ENCODE measurements at regions not wholly inside any gene's neighbourhood (a gene's known extent, or its start where the extent isn't known, plus 50 kb on each side); places are given as distances from the start of the nearest gene placed in this dataset.

DNA sequence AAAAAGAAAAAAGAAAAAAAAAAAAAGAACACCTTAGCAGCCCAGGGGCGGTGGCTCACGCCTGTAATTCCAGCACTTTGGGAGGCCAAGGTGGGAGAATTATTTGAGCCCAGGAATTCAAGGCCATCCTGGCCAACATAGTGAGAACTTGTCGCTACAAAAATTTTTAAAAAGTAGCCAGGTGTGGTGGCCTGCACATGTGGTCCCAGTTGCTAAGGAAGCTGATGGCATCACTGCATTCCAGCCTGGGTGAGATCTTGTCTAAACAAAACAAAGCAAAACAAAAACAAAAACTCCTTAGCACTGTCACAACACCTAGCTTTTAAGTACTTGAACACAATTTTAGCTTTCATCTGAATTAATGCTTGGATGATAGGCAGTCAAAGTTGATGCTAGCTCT, 86.3 kb upstream of the MKLN1 start:
- Histone ChIP-seq H3K4me1 (ENCODE audit: control insufficient read depth in 1 of 2, insufficient read depth in 2 of 2, low read length in 2 of 2) (peaks cover 19 to 29% of the 10 kb centered on the region in 2 donors), H3K9ac (ENCODE audit: insufficient read depth, low read length, poor library complexity, severe bottlenecking) (no peak overlapping the region), H3K36me3 (replicated peaks in 1 of 2; ENCODE audit: control insufficient read depth in 1 of 2, insufficient read depth in 2 of 2, low read length in 2 of 2) (no peaks in the 10 kb centered on the region), H4K20me1 (ENCODE audit: insufficient read depth, low read length) (no peaks in the 10 kb centered on the region), H2AFZ (ENCODE audit: insufficient read depth, low read depth, low read length, poor library complexity, severe bottlenecking) (no peak overlapping the region), H3K9me3 (replicated peaks in 1 of 2; ENCODE audit: control insufficient read depth in 1 of 2, insufficient read depth in 1 of 2, low read length in 2 of 2) (no peaks in the 10 kb centered on the region), H3K27me3 (ENCODE audit: control insufficient read depth in 2 of 2, insufficient read depth in 2 of 2, low read length in 2 of 2) (no peaks in the 10 kb centered on the region), H3K4me3 (replicated peaks in 1 of 3; ENCODE audit: low read depth in 2 of 3, low read length in 3 of 3) (no peak overlapping the region), H3K4me2 (replicated peaks; ENCODE audit: extremely low read depth, low read length, poor library complexity, severe bottlenecking) (no peak overlapping the region), H3K27ac (ENCODE audit: low read depth in 1 of 2, low read length in 2 of 2) (no peak overlapping the region), H3K79me2 (ENCODE audit: insufficient read depth, low read length) (no peaks in the 10 kb centered on the region)
- Mint-ChIP-seq H3K4me1 (peaks cover 24% of the 10 kb centered on the region), H3K27me3 (ENCODE audit: low read depth in 3 of 3) (peaks cover 0 to 5% (median 0%) of the 10 kb centered on the region in 3 donors), H3K9me3 (peaks cover 0 to 6% (median 0%) of the 10 kb centered on the region in 7 donors), H3K4me3 (no peak overlapping the region), H3K27ac (no peak overlapping the region), H3K36me3 (peaks cover 0 to 6% of the 10 kb centered on the region in 2 donors)
- WGBS (ENCODE audit: insufficient coverage) = 90% methylated on average over 2 of the region's 3 CpGs
- TF ChIP-seq, protein P1, sequence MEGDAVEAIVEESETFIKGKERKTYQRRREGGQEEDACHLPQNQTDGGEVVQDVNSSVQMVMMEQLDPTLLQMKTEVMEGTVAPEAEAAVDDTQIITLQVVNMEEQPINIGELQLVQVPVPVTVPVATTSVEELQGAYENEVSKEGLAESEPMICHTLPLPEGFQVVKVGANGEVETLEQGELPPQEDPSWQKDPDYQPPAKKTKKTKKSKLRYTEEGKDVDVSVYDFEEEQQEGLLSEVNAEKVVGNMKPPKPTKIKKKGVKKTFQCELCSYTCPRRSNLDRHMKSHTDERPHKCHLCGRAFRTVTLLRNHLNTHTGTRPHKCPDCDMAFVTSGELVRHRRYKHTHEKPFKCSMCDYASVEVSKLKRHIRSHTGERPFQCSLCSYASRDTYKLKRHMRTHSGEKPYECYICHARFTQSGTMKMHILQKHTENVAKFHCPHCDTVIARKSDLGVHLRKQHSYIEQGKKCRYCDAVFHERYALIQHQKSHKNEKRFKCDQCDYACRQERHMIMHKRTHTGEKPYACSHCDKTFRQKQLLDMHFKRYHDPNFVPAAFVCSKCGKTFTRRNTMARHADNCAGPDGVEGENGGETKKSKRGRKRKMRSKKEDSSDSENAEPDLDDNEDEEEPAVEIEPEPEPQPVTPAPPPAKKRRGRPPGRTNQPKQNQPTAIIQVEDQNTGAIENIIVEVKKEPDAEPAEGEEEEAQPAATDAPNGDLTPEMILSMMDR (IDR thresholded peaks at IDR 0.05) = no peak
- intact Hi-C loops (cut with micrococcal nuclease) = no loop called here
- no peak for DNase-seq

DNA sequence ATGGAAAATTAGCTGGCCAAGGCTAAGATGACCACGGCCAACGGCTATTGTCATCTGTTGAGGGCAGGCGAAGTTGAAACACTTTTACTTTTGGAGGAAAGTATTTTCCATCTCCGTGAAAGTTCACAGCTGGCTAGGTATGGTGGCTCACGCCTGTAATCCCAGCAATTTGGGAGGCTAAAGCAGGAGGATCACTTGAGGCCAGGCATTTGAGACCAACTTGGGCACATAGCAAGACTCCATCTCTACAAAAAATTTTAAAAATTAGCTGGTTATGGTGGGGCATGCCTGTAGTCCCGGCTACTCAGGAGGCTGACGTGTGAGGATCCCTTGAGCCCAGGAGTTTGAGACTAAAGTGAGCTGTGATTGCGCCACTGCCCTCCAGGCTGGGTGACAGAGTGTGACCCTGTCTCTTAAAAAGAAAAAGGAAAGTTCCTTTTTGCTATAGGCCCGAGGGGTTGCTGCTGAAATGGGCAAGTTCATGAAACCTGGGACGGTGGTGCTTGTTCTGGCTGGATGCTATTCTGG, 85.5 kb upstream of the MKLN1 start:
- peaks cover 0 to 3% of the 10 kb centered on the region in 2 donors for H3K36me3 Mint-ChIP-seq
- no peak overlapping the region for H2AFZ ChIP-seq (ENCODE audit: insufficient read depth, low read depth, low read length, poor library complexity, severe bottlenecking)
- no peaks in the 10 kb centered on the region for H3K36me3 ChIP-seq (replicated peaks in 1 of 2; ENCODE audit: control insufficient read depth in 1 of 2, insufficient read depth in 2 of 2, low read length in 2 of 2)
- H3K4me3 ChIP-seq (replicated peaks in 1 of 3; ENCODE audit: low read depth in 2 of 3, low read length in 3 of 3) = no peak overlapping the region
- no peak overlapping the region for H3K4me2 ChIP-seq (replicated peaks; ENCODE audit: extremely low read depth, low read length, poor library complexity, severe bottlenecking)
- no peak for DNase-seq
- no peaks in the 10 kb centered on the region for H3K79me2 ChIP-seq (ENCODE audit: insufficient read depth, low read length)
- peaks cover 0 to 6% (median 0%) of the 10 kb centered on the region in 7 donors for H3K9me3 Mint-ChIP-seq
- intact Hi-C loops (cut with micrococcal nuclease) = no loop called here
- no peaks in the 10 kb centered on the region for H3K9me3 ChIP-seq (replicated peaks in 1 of 2; ENCODE audit: control insufficient read depth in 1 of 2, insufficient read depth in 1 of 2, low read length in 2 of 2)
- peak overlapping the region in 1 of 2 donors; percentile 37 for H3K4me3 Mint-ChIP-seq
- no peaks in the 10 kb centered on the region for H4K20me1 ChIP-seq (ENCODE audit: insufficient read depth, low read length)
- H3K4me1 ChIP-seq (ENCODE audit: control insufficient read depth in 1 of 2, insufficient read depth in 2 of 2, low read length in 2 of 2) = peaks cover 18 to 22% of the 10 kb centered on the region in 2 donors
- H3K27ac Mint-ChIP-seq = no peak overlapping the region
- WGBS (ENCODE audit: insufficient coverage) = 90% methylated on average over 8 of the region's 10 CpGs
- H3K27ac ChIP-seq (ENCODE audit: low read depth in 1 of 2, low read length in 2 of 2) = no peak overlapping the region
- H3K4me1 Mint-ChIP-seq = peaks cover 19% of the 10 kb centered on the region
- TF ChIP-seq, protein P1 (IDR thresholded peaks at IDR 0.05) = no peak
- no peak overlapping the region for H3K9ac ChIP-seq (ENCODE audit: insufficient read depth, low read length, poor library complexity, severe bottlenecking)
- peaks cover 0 to 5% (median 0%) of the 10 kb centered on the region in 3 donors for H3K27me3 Mint-ChIP-seq (ENCODE audit: low read depth in 3 of 3)
- no peaks in the 10 kb centered on the region for H3K27me3 ChIP-seq (ENCODE audit: control insufficient read depth in 2 of 2, insufficient read depth in 2 of 2, low read length in 2 of 2)

Measured in CD14-positive monocyte (primary cell).